ENCODE measurements at regions not wholly inside any gene's neighbourhood (a gene's known extent, or its start where the extent isn't known, plus 50 kb on each side); places are given as distances from the start of the nearest gene placed in this dataset.

DNA sequence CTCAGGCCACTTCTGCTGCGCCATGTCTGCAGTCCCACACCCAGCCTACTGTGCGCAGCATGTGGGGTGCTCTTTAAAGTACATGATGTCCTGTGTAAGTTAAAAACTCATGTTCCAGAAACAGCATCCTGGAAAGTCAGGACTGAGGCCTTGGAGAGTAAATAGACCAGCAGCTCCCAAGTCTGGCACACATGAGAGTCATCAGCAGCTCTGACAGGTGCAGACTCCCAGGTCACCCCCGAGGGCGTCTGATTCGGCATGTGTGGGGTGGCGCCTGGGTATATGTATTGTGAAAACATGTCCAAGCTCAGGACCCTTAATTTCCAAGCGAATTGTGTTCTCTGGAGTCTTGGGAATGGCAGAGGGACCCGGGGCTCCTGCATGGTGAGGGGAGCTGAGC lies 120.1 kb upstream of the RUNX3 start:
- no peak for FAIRE-seq
- Histone ChIP-seq H3K4me2 (ENCODE audit: low read depth, low read length) (no peak overlapping the region), H3K79me2 (ENCODE audit: insufficient read depth, low read length) (no peaks in the 10 kb centered on the region), H3K9ac (ENCODE audit: insufficient read depth, low read depth, low read length) (no peak overlapping the region), H3K4me1 (ENCODE audit: insufficient read depth, low read length) (no peaks in the 10 kb centered on the region), H3K9me3 (ENCODE audit: low read length) (no peaks in the 10 kb centered on the region), H3K27ac (ENCODE audit: extremely low read length, insufficient read depth, low read length) (no peak overlapping the region), H3K27me3 (ENCODE audit: control insufficient read depth in 1 of 2, insufficient read depth in 2 of 2, low read length in 2 of 2) (peaks cover 8 to 38% of the 10 kb centered on the region in 2 experiments; a peak in 3 of 5 replicates), H3K36me3 (replicated peaks in 1 of 2; ENCODE audit: control insufficient read depth in 1 of 2, insufficient read depth in 2 of 2, low read length in 2 of 2) (no peaks in the 10 kb centered on the region), H4K20me1 (ENCODE audit: insufficient read depth, low read length) (no peaks in the 10 kb centered on the region), H2AFZ (ENCODE audit: low read length) (no peak overlapping the region), H3K4me3 (replicated peaks in 1 of 3; ENCODE audit: insufficient read depth in 1 of 3, low read depth in 2 of 3, low read length in 3 of 3) (no peak overlapping the region)
- intact Hi-C loops (cut with micrococcal nuclease; ENCODE audit: unreplicated experiment) (no loop called here), in situ Hi-C loops (cut with HindIII; ENCODE audit: extremely low pct_ligation_motif_present, low pct_unique_long_range_greater_than_20kb) (no loop called here)
- CTCF ChIA-PET (ENCODE audit: low intra/inter-chr PET ratio, low total read pairs): no interaction called here
- ATAC-seq: no peak
- TF ChIP-seq NFKB2 (CRISPR knock-in tag; IDR thresholded peaks at IDR 0.05; ENCODE audit: borderline replicate concordance): no peak
- no peak for TF ChIP-seq ZNF790 (CRISPR knock-in tag; IDR thresholded peaks at IDR 0.05; ENCODE audit: borderline replicate concordance)
- TF ChIP-seq SMC3 (IDR thresholded peaks at IDR 0.05; ENCODE audit: low read length): no peak
- no peak for TF ChIP-seq ZNF34 (CRISPR knock-in tag; IDR thresholded peaks at IDR 0.05; ENCODE audit: borderline replicate concordance)
- TF ChIP-seq TBX3 (IDR thresholded peaks at IDR 0.05; ENCODE audit: borderline replicate concordance): no peak
- no TSS peak for BruUV-seq (replicated peaks)
- no peak for DNase-seq (ENCODE audit: low spot score)
- 0% methylated on average over 6 of the region's 8 CpGs for WGBS (ENCODE audit: low lambda C conversion rate)
- POLR2A ChIA-PET: no interaction called here

GRCh38 chr1:25049190-25049589 lies 119.1 kb upstream of the RUNX3 start:
- no peak overlapping the region for H2AFZ ChIP-seq (ENCODE audit: low read length)
- in situ Hi-C loops (cut with HindIII; ENCODE audit: extremely low pct_ligation_motif_present, low pct_unique_long_range_greater_than_20kb) (no loop called here), intact Hi-C loops (cut with micrococcal nuclease; ENCODE audit: unreplicated experiment) (no loop called here)
- FAIRE-seq (no peak), DNase-seq (ENCODE audit: low spot score) (no peak), ATAC-seq (no peak)
- H3K9ac ChIP-seq (ENCODE audit: insufficient read depth, low read depth, low read length): no peak overlapping the region
- no peak overlapping the region for H3K4me3 ChIP-seq (replicated peaks in 1 of 3; ENCODE audit: insufficient read depth in 1 of 3, low read depth in 2 of 3, low read length in 3 of 3)
- no peaks in the 10 kb centered on the region for H3K36me3 ChIP-seq (replicated peaks in 1 of 2; ENCODE audit: control insufficient read depth in 1 of 2, insufficient read depth in 2 of 2, low read length in 2 of 2)
- no peaks in the 10 kb centered on the region for H3K79me2 ChIP-seq (ENCODE audit: insufficient read depth, low read length)
- H3K27ac ChIP-seq (ENCODE audit: extremely low read length, insufficient read depth, low read length): no peak overlapping the region
- no peaks in the 10 kb centered on the region for H4K20me1 ChIP-seq (ENCODE audit: insufficient read depth, low read length)
- BruUV-seq (replicated peaks): no TSS peak
- peaks cover 8 to 38% of the 10 kb centered on the region in 2 experiments; a peak in 3 of 5 replicates for H3K27me3 ChIP-seq (ENCODE audit: control insufficient read depth in 1 of 2, insufficient read depth in 2 of 2, low read length in 2 of 2)
- CTCF ChIA-PET (ENCODE audit: low intra/inter-chr PET ratio, low total read pairs): no interaction called here
- no peaks in the 10 kb centered on the region for H3K4me1 ChIP-seq (ENCODE audit: insufficient read depth, low read length)
- H3K4me2 ChIP-seq (ENCODE audit: low read depth, low read length): no peak overlapping the region
- WGBS (ENCODE audit: low lambda C conversion rate): 0% methylated on average over 2 of the region's 2 CpGs
- POLR2A ChIA-PET: no interaction called here
- no peaks in the 10 kb centered on the region for H3K9me3 ChIP-seq (ENCODE audit: low read length)
- no peak for TF ChIP-seq ISX (CRISPR knock-in tag; conservative IDR thresholded peaks at IDR 0.05)
- TF ChIP-seq ZNF567 (CRISPR knock-in tag; IDR thresholded peaks at IDR 0.05; ENCODE audit: borderline replicate concordance): no peak
- TF ChIP-seq ZNF607 (CRISPR knock-in tag; IDR thresholded peaks at IDR 0.05; ENCODE audit: borderline replicate concordance): no peak
- TF ChIP-seq, protein P1, sequence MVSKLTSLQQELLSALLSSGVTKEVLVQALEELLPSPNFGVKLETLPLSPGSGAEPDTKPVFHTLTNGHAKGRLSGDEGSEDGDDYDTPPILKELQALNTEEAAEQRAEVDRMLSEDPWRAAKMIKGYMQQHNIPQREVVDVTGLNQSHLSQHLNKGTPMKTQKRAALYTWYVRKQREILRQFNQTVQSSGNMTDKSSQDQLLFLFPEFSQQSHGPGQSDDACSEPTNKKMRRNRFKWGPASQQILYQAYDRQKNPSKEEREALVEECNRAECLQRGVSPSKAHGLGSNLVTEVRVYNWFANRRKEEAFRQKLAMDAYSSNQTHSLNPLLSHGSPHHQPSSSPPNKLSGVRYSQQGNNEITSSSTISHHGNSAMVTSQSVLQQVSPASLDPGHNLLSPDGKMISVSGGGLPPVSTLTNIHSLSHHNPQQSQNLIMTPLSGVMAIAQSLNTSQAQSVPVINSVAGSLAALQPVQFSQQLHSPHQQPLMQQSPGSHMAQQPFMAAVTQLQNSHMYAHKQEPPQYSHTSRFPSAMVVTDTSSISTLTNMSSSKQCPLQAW (CRISPR knock-in tag; IDR thresholded peaks at IDR 0.05): no peak
- no peak for TF ChIP-seq FIP1L1 (IDR thresholded peaks at IDR 0.05; ENCODE audit: borderline replicate concordance, insufficient read depth, low read depth, low read length)
- TF ChIP-seq, protein P2, sequence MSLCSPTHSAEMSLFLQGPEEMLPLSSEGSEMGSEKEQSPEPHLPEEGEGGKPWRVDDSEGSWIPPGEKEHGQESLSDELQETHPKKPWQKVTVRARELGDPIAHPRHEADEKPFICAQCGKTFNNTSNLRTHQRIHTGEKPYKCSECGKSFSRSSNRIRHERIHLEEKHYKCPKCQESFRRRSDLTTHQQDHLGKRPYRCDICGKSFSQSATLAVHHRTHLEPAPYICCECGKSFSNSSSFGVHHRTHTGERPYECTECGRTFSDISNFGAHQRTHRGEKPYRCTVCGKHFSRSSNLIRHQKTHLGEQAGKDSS (CRISPR knock-in tag; IDR thresholded peaks at IDR 0.05; ENCODE audit: borderline replicate concordance, low read depth): no peak
- no peak for TF ChIP-seq ZNF10 (CRISPR knock-in tag; IDR thresholded peaks at IDR 0.05; ENCODE audit: borderline replicate concordance, low read depth)
- TF ChIP-seq HNRNPL (IDR thresholded peaks at IDR 0.05; ENCODE audit: low read depth, low read length): no peak
- TF ChIP-seq ZBTB4 (CRISPR knock-in tag; IDR thresholded peaks at IDR 0.05; ENCODE audit: borderline replicate concordance): no peak

Data from HepG2 (cell line).